ENCODE measurements at regions not wholly inside any gene's neighbourhood (a gene's known extent, or its start where the extent isn't known, plus 50 kb on each side); places are given as distances from the start of the nearest gene placed in this dataset.
A peak's percentile ranks its signal among the peaks of the same experiment; 100 is the strongest.

- Histone ChIP-seq H3K4me1 (ENCODE audit: control insufficient read depth, insufficient read depth, low read length, unreplicated experiment) (peaks cover 10% of the 10 kb centered on the region), H3K36me3 (ENCODE audit: insufficient read depth, low read length) (no peaks in the 10 kb centered on the region), H3K27me3 (ENCODE audit: insufficient read depth, low read length) (no peaks in the 10 kb centered on the region), H3K27ac (ENCODE audit: low read depth, low read length) (no peak overlapping the region), H2AFZ (ENCODE audit: low read length, unreplicated experiment) (no peak overlapping the region), H3K4me3 (ENCODE audit: low read depth, low read length) (no peak overlapping the region), H3K79me2 (ENCODE audit: control insufficient read depth, insufficient read depth, low read length, unreplicated experiment) (no peaks in the 10 kb centered on the region)
Observed at GRCh38 chr13:80009760-80010159, 331.2 kb downstream of the SPRY2 start.

GRCh38 chr13:80006940-80007339, 334.0 kb downstream of the SPRY2 start:
- H3K36me3 ChIP-seq (ENCODE audit: insufficient read depth, low read length) = no peaks in the 10 kb centered on the region
- H3K27ac ChIP-seq (ENCODE audit: low read depth, low read length) = no peak overlapping the region
- H2AFZ ChIP-seq (ENCODE audit: low read length, unreplicated experiment) = no peak overlapping the region
- H3K4me3 ChIP-seq (ENCODE audit: low read depth, low read length) = no peak overlapping the region
- H3K4me1 ChIP-seq (ENCODE audit: control insufficient read depth, insufficient read depth, low read length, unreplicated experiment) = peaks cover 10% of the 10 kb centered on the region
- H3K27me3 ChIP-seq (ENCODE audit: insufficient read depth, low read length) = no peaks in the 10 kb centered on the region
- H3K79me2 ChIP-seq (ENCODE audit: control insufficient read depth, insufficient read depth, low read length, unreplicated experiment) = no peaks in the 10 kb centered on the region

- no peak overlapping the region for H2AFZ ChIP-seq (ENCODE audit: low read length, unreplicated experiment)
- no peaks in the 10 kb centered on the region for H3K36me3 ChIP-seq (ENCODE audit: insufficient read depth, low read length)
- H3K27me3 ChIP-seq (ENCODE audit: insufficient read depth, low read length) = no peaks in the 10 kb centered on the region
- H3K4me3 ChIP-seq (ENCODE audit: low read depth, low read length) = no peak overlapping the region
- H3K27ac ChIP-seq (ENCODE audit: low read depth, low read length) = no peak overlapping the region
- H3K4me1 ChIP-seq (ENCODE audit: control insufficient read depth, insufficient read depth, low read length, unreplicated experiment) = peaks cover 10% of the 10 kb centered on the region
- H3K79me2 ChIP-seq (ENCODE audit: control insufficient read depth, insufficient read depth, low read length, unreplicated experiment) = no peaks in the 10 kb centered on the region
Observed at GRCh38 chr13:80001510-80001842, 339.4 kb downstream of the SPRY2 start.

GRCh38 chr13:80000684-80001509, 340.0 kb downstream of the SPRY2 start:
- Histone ChIP-seq H2AFZ (ENCODE audit: low read length, unreplicated experiment) (peak overlapping the region; percentile 54), H3K4me1 (ENCODE audit: control insufficient read depth, insufficient read depth, low read length, unreplicated experiment) (peaks cover 10% of the 10 kb centered on the region), H3K27me3 (ENCODE audit: insufficient read depth, low read length) (no peaks in the 10 kb centered on the region), H3K36me3 (ENCODE audit: insufficient read depth, low read length) (no peaks in the 10 kb centered on the region), H3K4me3 (ENCODE audit: low read depth, low read length) (no peak overlapping the region), H3K79me2 (ENCODE audit: control insufficient read depth, insufficient read depth, low read length, unreplicated experiment) (no peaks in the 10 kb centered on the region), H3K27ac (ENCODE audit: low read depth, low read length) (no peak overlapping the region)

- H2AFZ ChIP-seq (ENCODE audit: low read length, unreplicated experiment) = no peak overlapping the region
- no peaks in the 10 kb centered on the region for H3K27me3 ChIP-seq (ENCODE audit: insufficient read depth, low read length)
- peaks cover 15% of the 10 kb centered on the region for H3K4me1 ChIP-seq (ENCODE audit: control insufficient read depth, insufficient read depth, low read length, unreplicated experiment)
- no peaks in the 10 kb centered on the region for H3K79me2 ChIP-seq (ENCODE audit: control insufficient read depth, insufficient read depth, low read length, unreplicated experiment)
- H3K27ac ChIP-seq (ENCODE audit: low read depth, low read length) = no peak overlapping the region
- H3K4me3 ChIP-seq (ENCODE audit: low read depth, low read length) = no peak overlapping the region
- no peaks in the 10 kb centered on the region for H3K36me3 ChIP-seq (ENCODE audit: insufficient read depth, low read length)
Observed at GRCh38 chr13:79999601-80000000, 341.3 kb downstream of the SPRY2 start.

- no peaks in the 10 kb centered on the region for H3K27me3 ChIP-seq (ENCODE audit: insufficient read depth, low read length)
- H3K27ac ChIP-seq (ENCODE audit: low read depth, low read length) = no peak overlapping the region
- H3K4me3 ChIP-seq (ENCODE audit: low read depth, low read length) = no peak overlapping the region
- H2AFZ ChIP-seq (ENCODE audit: low read length, unreplicated experiment) = no peak overlapping the region
- H3K36me3 ChIP-seq (ENCODE audit: insufficient read depth, low read length) = no peaks in the 10 kb centered on the region
- H3K4me1 ChIP-seq (ENCODE audit: control insufficient read depth, insufficient read depth, low read length, unreplicated experiment) = peaks cover 15% of the 10 kb centered on the region
- H3K79me2 ChIP-seq (ENCODE audit: control insufficient read depth, insufficient read depth, low read length, unreplicated experiment) = no peaks in the 10 kb centered on the region
Observed at GRCh38 chr13:79998381-79998880, 342.5 kb downstream of the SPRY2 start.

GRCh38 chr13:79997244-79997643, 343.7 kb downstream of the SPRY2 start:
- H3K27ac ChIP-seq (ENCODE audit: low read depth, low read length) = no peak overlapping the region
- H3K4me3 ChIP-seq (ENCODE audit: low read depth, low read length) = no peak overlapping the region
- no peak overlapping the region for H2AFZ ChIP-seq (ENCODE audit: low read length, unreplicated experiment)
- no peaks in the 10 kb centered on the region for H3K79me2 ChIP-seq (ENCODE audit: control insufficient read depth, insufficient read depth, low read length, unreplicated experiment)
- H3K4me1 ChIP-seq (ENCODE audit: control insufficient read depth, insufficient read depth, low read length, unreplicated experiment) = peaks cover 11% of the 10 kb centered on the region
- no peaks in the 10 kb centered on the region for H3K36me3 ChIP-seq (ENCODE audit: insufficient read depth, low read length)
- no peaks in the 10 kb centered on the region for H3K27me3 ChIP-seq (ENCODE audit: insufficient read depth, low read length)

GRCh38 chr13:79995334-79995733, 345.6 kb downstream of the SPRY2 start:
- Histone ChIP-seq H3K27ac (ENCODE audit: low read depth, low read length) (peak overlapping the region; percentile 30; the same call in 1 of the 2 replicates), H3K27me3 (ENCODE audit: insufficient read depth, low read length) (no peaks in the 10 kb centered on the region), H2AFZ (ENCODE audit: low read length, unreplicated experiment) (no peak overlapping the region), H3K36me3 (ENCODE audit: insufficient read depth, low read length) (no peaks in the 10 kb centered on the region), H3K4me1 (ENCODE audit: control insufficient read depth, insufficient read depth, low read length, unreplicated experiment) (peaks cover 5% of the 10 kb centered on the region), H3K79me2 (ENCODE audit: control insufficient read depth, insufficient read depth, low read length, unreplicated experiment) (no peaks in the 10 kb centered on the region), H3K4me3 (ENCODE audit: low read depth, low read length) (no peak overlapping the region)

GRCh38 chr13:79992111-79992510, 348.8 kb downstream of the SPRY2 start:
- no peaks in the 10 kb centered on the region for H3K79me2 ChIP-seq (ENCODE audit: control insufficient read depth, insufficient read depth, low read length, unreplicated experiment)
- no peak overlapping the region for H2AFZ ChIP-seq (ENCODE audit: low read length, unreplicated experiment)
- no peaks in the 10 kb centered on the region for H3K36me3 ChIP-seq (ENCODE audit: insufficient read depth, low read length)
- no peaks in the 10 kb centered on the region for H3K27me3 ChIP-seq (ENCODE audit: insufficient read depth, low read length)
- no peak overlapping the region for H3K27ac ChIP-seq (ENCODE audit: low read depth, low read length)
- H3K4me1 ChIP-seq (ENCODE audit: control insufficient read depth, insufficient read depth, low read length, unreplicated experiment) = peaks cover 32% of the 10 kb centered on the region
- H3K4me3 ChIP-seq (ENCODE audit: low read depth, low read length) = no peak overlapping the region

- Histone ChIP-seq H3K27me3 (ENCODE audit: insufficient read depth, low read length) (no peaks in the 10 kb centered on the region), H3K27ac (ENCODE audit: low read depth, low read length) (no peak overlapping the region), H3K36me3 (ENCODE audit: insufficient read depth, low read length) (no peaks in the 10 kb centered on the region), H3K4me1 (ENCODE audit: control insufficient read depth, insufficient read depth, low read length, unreplicated experiment) (peaks cover 39% of the 10 kb centered on the region), H3K79me2 (ENCODE audit: control insufficient read depth, insufficient read depth, low read length, unreplicated experiment) (no peaks in the 10 kb centered on the region), H2AFZ (ENCODE audit: low read length, unreplicated experiment) (no peak overlapping the region), H3K4me3 (ENCODE audit: low read depth, low read length) (no peak overlapping the region)
Observed at GRCh38 chr13:79990048-79990447, 350.9 kb downstream of the SPRY2 start.

- no peak overlapping the region for H2AFZ ChIP-seq (ENCODE audit: low read length, unreplicated experiment)
- no peak overlapping the region for H3K4me3 ChIP-seq (ENCODE audit: low read depth, low read length)
- H3K4me1 ChIP-seq (ENCODE audit: control insufficient read depth, insufficient read depth, low read length, unreplicated experiment) = peaks cover 35% of the 10 kb centered on the region
- no peaks in the 10 kb centered on the region for H3K79me2 ChIP-seq (ENCODE audit: control insufficient read depth, insufficient read depth, low read length, unreplicated experiment)
- H3K36me3 ChIP-seq (ENCODE audit: insufficient read depth, low read length) = no peaks in the 10 kb centered on the region
- peak overlapping the region; percentile 74 for H3K27ac ChIP-seq (ENCODE audit: low read depth, low read length)
- H3K27me3 ChIP-seq (ENCODE audit: insufficient read depth, low read length) = no peaks in the 10 kb centered on the region
Observed at GRCh38 chr13:79989217-79989661, 351.7 kb downstream of the SPRY2 start.
